ENCODE measurements at regions not wholly inside any gene's neighbourhood (a gene's known extent, or its start where the extent isn't known, plus 50 kb on each side); places are given as distances from the start of the nearest gene placed in this dataset.

GRCh38 chr3:166125179-166125578 is 288.0 kb upstream of the BCHE start:
- H3K4me1 ChIP-seq: no peaks in the 10 kb centered on the region
- no peak for ATAC-seq
- no peak for TF ChIP-seq POLR2A (IDR thresholded peaks at IDR 0.05)
- TF ChIP-seq POLR2AphosphoS5 (IDR thresholded peaks at IDR 0.05): no peak
- no peak for TF ChIP-seq EP300 (IDR thresholded peaks at IDR 0.05)
- TF ChIP-seq CTCF (IDR thresholded peaks at IDR 0.05): no peak
- no peak overlapping the region for H3K4me3 ChIP-seq
- no peaks in the 10 kb centered on the region for H3K27me3 ChIP-seq
- H3K36me3 ChIP-seq: no peaks in the 10 kb centered on the region
- no peak overlapping the region for H3K27ac ChIP-seq
- H3K9me3 ChIP-seq: no peaks in the 10 kb centered on the region
- 40 to 86% methylated on average over 1 to 2 of the region's 2 CpGs for WGBS, 2 donors (ENCODE audit: low coverage in 1 of 2)

GRCh38 chr3:166123576-166123975 is 286.4 kb upstream of the BCHE start:
- Histone ChIP-seq H3K27me3 (no peaks in the 10 kb centered on the region), H3K27ac (no peak overlapping the region), H3K9me3 (no peaks in the 10 kb centered on the region), H3K4me1 (no peaks in the 10 kb centered on the region), H3K4me3 (no peak overlapping the region), H3K36me3 (no peaks in the 10 kb centered on the region)
- TF ChIP-seq POLR2AphosphoS5 (IDR thresholded peaks at IDR 0.05): no peak
- no peak for TF ChIP-seq EP300 (IDR thresholded peaks at IDR 0.05)
- TF ChIP-seq POLR2A (IDR thresholded peaks at IDR 0.05): no peak
- no peak for TF ChIP-seq CTCF (IDR thresholded peaks at IDR 0.05)
- ATAC-seq: no peak

DNA sequence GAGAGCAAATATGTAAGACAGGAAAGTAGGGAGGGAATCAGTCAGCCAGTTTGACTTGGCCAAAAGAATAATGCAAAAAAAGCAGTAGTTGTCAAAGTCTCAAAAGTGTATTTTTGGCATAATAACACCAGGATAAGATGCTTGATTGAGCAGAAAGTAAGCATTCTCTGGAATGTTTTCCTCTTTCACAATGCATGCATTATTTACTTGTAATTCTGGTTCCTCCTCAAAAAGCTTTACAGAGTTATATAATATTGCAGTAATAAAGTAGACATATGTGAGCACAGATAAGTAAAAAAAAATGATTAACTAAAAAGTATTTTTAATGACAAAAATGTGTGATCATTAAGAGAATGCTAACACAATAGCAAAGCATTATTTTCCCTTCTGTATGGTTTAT is 285.9 kb upstream of the BCHE start:
- Histone ChIP-seq H3K9me3 (no peaks in the 10 kb centered on the region), H3K36me3 (no peaks in the 10 kb centered on the region), H3K27ac (no peak overlapping the region), H3K4me1 (no peaks in the 10 kb centered on the region), H3K4me3 (no peak overlapping the region), H3K27me3 (no peaks in the 10 kb centered on the region)
- TF ChIP-seq POLR2AphosphoS5 (IDR thresholded peaks at IDR 0.05): no peak
- TF ChIP-seq CTCF (IDR thresholded peaks at IDR 0.05): no peak
- no peak for TF ChIP-seq POLR2A (IDR thresholded peaks at IDR 0.05)
- no peak for TF ChIP-seq EP300 (IDR thresholded peaks at IDR 0.05)
- no peak for ATAC-seq

DNA sequence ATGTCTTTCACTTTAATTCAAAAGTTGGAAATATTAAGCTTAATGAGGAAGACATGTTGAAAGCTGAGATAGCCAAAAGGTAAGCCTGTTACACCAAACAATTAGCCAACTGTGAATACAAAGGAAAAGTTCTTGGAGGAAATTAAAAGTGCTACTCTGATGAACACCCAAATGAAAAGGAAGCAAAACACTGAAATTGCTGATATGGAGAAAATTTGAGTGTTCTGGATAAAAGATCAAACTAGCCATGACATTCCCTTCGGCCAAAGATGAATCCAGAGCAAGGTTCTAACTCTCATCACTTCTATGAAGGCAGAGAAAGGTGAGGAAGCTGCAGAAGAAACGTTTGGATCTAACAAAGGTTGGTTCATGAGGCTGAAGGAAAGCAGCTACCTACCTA is 280.8 kb upstream of the BCHE start:
- Histone ChIP-seq H3K27me3 (no peaks in the 10 kb centered on the region), H3K36me3 (no peaks in the 10 kb centered on the region), H3K4me3 (no peak overlapping the region), H3K4me1 (no peaks in the 10 kb centered on the region), H3K9me3 (no peaks in the 10 kb centered on the region), H3K27ac (no peak overlapping the region)
- TF ChIP-seq POLR2AphosphoS5 (IDR thresholded peaks at IDR 0.05) (no peak), CTCF (IDR thresholded peaks at IDR 0.05) (no peak), EP300 (IDR thresholded peaks at IDR 0.05) (no peak), POLR2A (IDR thresholded peaks at IDR 0.05) (no peak)
- ATAC-seq: no peak
- WGBS, 2 donors (ENCODE audit: low coverage in 1 of 2): 38 to 61% methylated on average over 2 of the region's 2 CpGs

- H3K4me1 ChIP-seq: peaks cover 0 to 11% (median 0%) of the 10 kb centered on the region in 3 donors
- TF ChIP-seq CTCF (IDR thresholded peaks at IDR 0.05): no peak
- no peak overlapping the region for H3K4me3 ChIP-seq
- no peaks in the 10 kb centered on the region for H3K9me3 ChIP-seq
- ATAC-seq: no peak
- no peak overlapping the region for H3K27ac ChIP-seq
- no peaks in the 10 kb centered on the region for H3K36me3 ChIP-seq
- no peaks in the 10 kb centered on the region for H3K27me3 ChIP-seq
These were observed 277.2 kb upstream of the BCHE start for GRCh38 chr3:166114448-166114847.

Data from gastroesophageal sphincter (tissue), 4 donors.